HG03025 (cell line): ENCODE measurements at regions not wholly inside any gene's neighbourhood (a gene's known extent, or its start where the extent isn't known, plus 50 kb on each side); places are given as distances from the start of the nearest gene placed in this dataset.
A peak's percentile ranks its signal among the peaks of the same experiment; 100 is the strongest.
"Not testable (repeated sequence)": the region's sequence is repeated elsewhere in the genome, so short reads cannot be mapped to it uniquely, and the experiment has no call there.

ENCODE experiments used
- ATAC-seq: cut with Tn5 transposase; IDR thresholded peaks from one replicate; pipeline ENCODE4 v1.9.1; 2021; ENCODE audit warnings: mild to moderate bottlenecking, moderate library complexity; ENCODE audit not compliant: unreplicated experiment, low FRiP score

- no peak for ATAC-seq
These were observed 102.6 kb downstream of the CAAP1 start for GRCh38 chr9:26789959-26790358.

GRCh38 chr9:26786564-26786963 is 106.0 kb downstream of the CAAP1 start:
- no peak for ATAC-seq

- no peak for ATAC-seq
These were observed 109.7 kb downstream of the CAAP1 start for GRCh38 chr9:26782899-26783298.

- ATAC-seq: no peak
These were observed 110.7 kb downstream of the CAAP1 start for GRCh38 chr9:26781906-26782305.

GRCh38 chr9:26780307-26780706 is 112.3 kb downstream of the CAAP1 start:
- not testable (repeated sequence) for ATAC-seq

- ATAC-seq: no peak
These were observed 113.5 kb downstream of the CAAP1 start for GRCh38 chr9:26779062-26779461.

GRCh38 chr9:26775391-26775790 is 117.2 kb downstream of the CAAP1 start:
- no peak for ATAC-seq

GRCh38 chr9:26773056-26773455 is 119.5 kb downstream of the CAAP1 start:
- ATAC-seq: no peak

GRCh38 chr9:26770821-26771220 is 121.8 kb downstream of the CAAP1 start:
- no peak for ATAC-seq

- no peak for ATAC-seq
These were observed 124.5 kb downstream of the CAAP1 start for GRCh38 chr9:26768145-26768544.

GRCh38 chr9:26760675-26761074 is 131.9 kb downstream of the CAAP1 start:
- no peak for ATAC-seq

GRCh38 chr9:26758655-26759054 is 133.9 kb downstream of the CAAP1 start:
- no peak for ATAC-seq

GRCh38 chr9:26756881-26757280 is 135.7 kb downstream of the CAAP1 start:
- ATAC-seq: no peak

- no peak for ATAC-seq
These were observed 137.1 kb downstream of the CAAP1 start for GRCh38 chr9:26755476-26755875.

- no peak for ATAC-seq
These were observed 138.0 kb downstream of the CAAP1 start for GRCh38 chr9:26754509-26755164.

GRCh38 chr9:26753971-26754370 is 138.6 kb downstream of the CAAP1 start:
- ATAC-seq: no peak

GRCh38 chr9:26750162-26750561 is 142.4 kb downstream of the CAAP1 start:
- no peak for ATAC-seq

- no peak for ATAC-seq
These were observed 144.0 kb downstream of the CAAP1 start for GRCh38 chr9:26748449-26749058.

GRCh38 chr9:26747611-26748010 is 145.0 kb downstream of the CAAP1 start:
- no peak for ATAC-seq

- ATAC-seq: peak; percentile 89
These were observed 146.1 kb downstream of the CAAP1 start for GRCh38 chr9:26746357-26747072.

- no peak for ATAC-seq
These were observed 147.5 kb downstream of the CAAP1 start for GRCh38 chr9:26745111-26745510.
